HepG2 (cell line): ENCODE measurements at regions not wholly inside any gene's neighbourhood (a gene's known extent, or its start where the extent isn't known, plus 50 kb on each side); places are given as distances from the start of the nearest gene placed in this dataset.

ENCODE experiments used
- ATAC-seq: fragments of 200-7000 bp; cut with Tn5 transposase; 3 replicates; pipeline ENCODE4 v1.9.1; 2020; ENCODE audit warnings: mild to moderate bottlenecking, moderate library complexity
- BruUV-seq: library from RNA; stranded (reverse); fragments of 400-500 nt; replicated peaks from 2 replicates; lab custom pipeline; 2021; lab: Mats Ljungman, UMichigan
- CTCF ChIA-PET: fragments of 300-600 bp; formaldehyde crosslinking; extraction: SDS; loops from one replicate; lab custom pipeline; 2021; ENCODE audit warnings: low total read pairs, inconsistent platforms, low intra/inter-chr PET ratio; lab: Yijun Ruan, JAX
- POLR2A ChIA-PET: fragments of 350-600 bp; sonication (Branson Sonifier 250); formaldehyde crosslinking; loops from one replicate; lab custom pipeline; 2020; ENCODE audit warnings: antibody characterized with exemption, inconsistent platforms; lab: Yijun Ruan, JAX
- DNase-seq: peaks from one replicate; pipeline ENCODE4 v3.0.0-alpha.2; 2015; ENCODE audit warnings: low spot score
- FAIRE-seq: peaks from 3 replicates; lab custom pipeline; 2011; peaks lifted over from hg19 to GRCh38; lab: Jason Lieb, UNC
- H2AFZ ChIP-seq: one replicate; pipeline ENCODE4 v1.6.1; 2011; ENCODE audit warnings: low read length, inconsistent platforms
- H3K27ac ChIP-seq: fragments of 300-600 bp; 3 replicates; pipeline ENCODE4 v1.8.0; 2011; ENCODE audit warnings: mixed run types, mild to moderate bottlenecking, mixed read lengths, low read length, inconsistent platforms; ENCODE audit not compliant: insufficient read depth; ENCODE audit errors: extremely low read length
- H3K27me3 ChIP-seq, 2 experiments: fragments of 200-600 bp in 1 of 2; 2 replicates in 1 of 2; 3 replicates in 1 of 2; pipeline versions ENCODE4 v1.6.0 to v1.8.0; 2011; ENCODE audit warnings: low read length in 2 of 2, mild to moderate bottlenecking in 2 of 2, moderate library complexity in 2 of 2, inconsistent platforms in 1 of 2; ENCODE audit not compliant: insufficient read depth in 2 of 2, control insufficient read depth in 1 of 2
- H3K36me3 ChIP-seq, 2 experiments: fragments of 200-600 bp in 1 of 2; replicated peaks in 1 of 2; 2 replicates in 1 of 2; 3 replicates in 1 of 2; pipeline versions ENCODE4 v1.5.1 to v1.8.0; 2011; ENCODE audit warnings: low read length in 2 of 2, inconsistent platforms in 1 of 2; ENCODE audit not compliant: insufficient read depth in 2 of 2, control insufficient read depth in 1 of 2
- H3K4me1 ChIP-seq: 2 replicates; pipeline ENCODE4 v1.5.1; 2012; ENCODE audit warnings: low read length, inconsistent platforms; ENCODE audit not compliant: insufficient read depth
- H3K4me2 ChIP-seq: 2 replicates; pipeline ENCODE4 v1.6.0; 2011; ENCODE audit warnings: low read depth, low read length, inconsistent platforms
- H3K4me3 ChIP-seq, 3 experiments: fragments of 200-600 bp in 1 of 3; sonication (generic), shearing (Covaris generic) in 1 of 3; replicated peaks in 1 of 3; 2 replicates each; pipeline ENCODE4 v1.5.1; 2011 to 2016; ENCODE audit warnings: low read length in 3 of 3, inconsistent platforms in 2 of 3, low read depth in 2 of 3, mild to moderate bottlenecking in 2 of 3, control low read depth in 1 of 3, mixed read lengths in 1 of 3; ENCODE audit not compliant: insufficient read depth in 1 of 3
- H3K79me2 ChIP-seq: one replicate; pipeline ENCODE4 v1.6.1; 2011; ENCODE audit warnings: low read length, inconsistent platforms; ENCODE audit not compliant: insufficient read depth
- H3K9ac ChIP-seq: 2 replicates; pipeline ENCODE4 v1.6.0; 2011; ENCODE audit warnings: mild to moderate bottlenecking, low read depth, low read length, inconsistent platforms; ENCODE audit not compliant: insufficient read depth
- H3K9me3 ChIP-seq: 2 replicates; pipeline ENCODE4 v1.5.1; 2012; ENCODE audit warnings: mild to moderate bottlenecking, low read length
- H4K20me1 ChIP-seq: 2 replicates; pipeline ENCODE4 v1.6.0; 2011; ENCODE audit warnings: inconsistent platforms, mild to moderate bottlenecking, low read length, moderate library complexity; ENCODE audit not compliant: insufficient read depth
- CBX2 ChIP-seq, 2 experiments: fragments of 200-600 bp in 1 of 2; sonication (generic); formaldehyde crosslinking in 1 of 2; IDR thresholded peaks; 2 replicates each; pipeline versions ENCODE4 v1.7.0 to v1.8.1; 2018 to 2022; ENCODE audit warnings: low read depth in 2 of 2, low read length in 1 of 2, mild to moderate bottlenecking in 1 of 2, missing genetic modification reagents in 1 of 2
- FOXK2 ChIP-seq: fragments of 450-650 bp; IDR thresholded peaks from 2 replicates; pipeline ENCODE4 v1.6.1; 2016
- GATA4 ChIP-seq: sonication (generic); IDR thresholded peaks from 2 replicates; pipeline ENCODE4 v1.6.1; 2016; ENCODE audit warnings: antibody characterized with exemption, low read depth, borderline replicate concordance
- NPAS2 ChIP-seq: sonication (generic); formaldehyde crosslinking; IDR thresholded peaks from 2 replicates; pipeline ENCODE4 v1.8.0; 2022; ENCODE audit warnings: mild to moderate bottlenecking, missing genetic modification reagents, borderline replicate concordance
- RBAK ChIP-seq: sonication (generic); formaldehyde crosslinking; IDR thresholded peaks from 2 replicates; pipeline ENCODE4 v1.5.1; 2020; ENCODE audit warnings: mild to moderate bottlenecking, missing genetic modification reagents
- SOX5 ChIP-seq: IDR thresholded peaks from 2 replicates; pipeline ENCODE4 v1.6.1; 2016; ENCODE audit warnings: borderline replicate concordance
- SPEN ChIP-seq: sonication (generic); formaldehyde crosslinking; IDR thresholded peaks from 2 replicates; pipeline ENCODE4 v1.5.1; 2020; ENCODE audit warnings: low read depth, mild to moderate bottlenecking, missing genetic modification reagents
- ZNF180 ChIP-seq: sonication (generic); formaldehyde crosslinking; IDR thresholded peaks from 2 replicates; pipeline ENCODE4 v1.4.0; 2020; ENCODE audit warnings: low read depth, missing genetic modification reagents, borderline replicate concordance
- WGBS: methylation state at CpG from one replicate; pipeline ENCODE4 v1.1.6; 2017; ENCODE audit warnings: low lambda C conversion rate; 5-methylcytosine and 5-hydroxymethylcytosine counted together
- in situ Hi-C: cut with HindIII; loops from 2 replicates; pipeline ENCODE4 v1.10.0; 2017; ENCODE audit warnings: low pct_unique_long_range_greater_than_20kb; ENCODE audit not compliant: extremely low pct_ligation_motif_present
- intact Hi-C: fragments of 100-400 bp; cut with micrococcal nuclease; formaldehyde crosslinking; loops from one replicate; pipeline ENCODE4 v1.10.0; 2022; ENCODE audit not compliant: unreplicated experiment
- TF ChIP-seq, protein P1 (sequence below): sonication (generic); formaldehyde crosslinking; IDR thresholded peaks from 2 replicates; pipeline ENCODE4 v1.8.0; 2022; ENCODE audit warnings: missing genetic modification reagents, mild to moderate bottlenecking, inconsistent platforms, borderline replicate concordance
- TF ChIP-seq, protein P2 (sequence below): sonication (generic); formaldehyde crosslinking; IDR thresholded peaks from 2 replicates; pipeline ENCODE4 v1.8.1; 2023; ENCODE audit warnings: missing genetic modification reagents, mild to moderate bottlenecking, borderline replicate concordance
- TF ChIP-seq, protein P3 (sequence below): sonication (generic); formaldehyde crosslinking; IDR thresholded peaks from 2 replicates; pipeline ENCODE4 v1.4.0; 2020; ENCODE audit warnings: mild to moderate bottlenecking, low read depth, missing genetic modification reagents

DNA sequence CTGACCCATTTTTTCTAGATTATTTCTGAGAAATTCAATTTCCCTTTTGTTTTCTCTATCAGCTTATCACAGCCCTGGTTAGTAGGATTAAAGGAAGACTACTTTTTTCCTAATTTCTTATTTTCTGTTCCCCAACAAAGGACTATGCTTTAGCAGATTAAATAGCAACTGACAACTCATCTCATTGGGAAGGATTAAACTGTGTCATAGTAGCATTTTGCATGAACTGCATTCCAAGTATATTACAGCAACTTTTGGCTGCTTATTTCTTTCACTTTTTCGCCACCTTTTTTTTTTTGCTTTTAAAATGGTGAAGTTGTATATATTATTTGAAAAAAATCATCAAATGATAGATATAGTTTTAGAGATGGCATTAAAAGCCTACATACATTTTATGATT lies 570.3 kb downstream of the FBXO15 start:
- WGBS, result 3% methylated on average over 1 of the region's 1 CpG

More for the DNA sequence above, 570.3 kb downstream of the FBXO15 start:
- ChIA-PET POLR2A (no interaction called here), CTCF (no interaction called here)
- intact Hi-C loops, result no loop called here
- no peak for DNase-seq
- no peak overlapping the region for H3K4me2 ChIP-seq
- no peak overlapping the region for H3K9ac ChIP-seq
- no peak for TF ChIP-seq ZNF180 (CRISPR knock-in tag)
- TF ChIP-seq, protein P1, sequence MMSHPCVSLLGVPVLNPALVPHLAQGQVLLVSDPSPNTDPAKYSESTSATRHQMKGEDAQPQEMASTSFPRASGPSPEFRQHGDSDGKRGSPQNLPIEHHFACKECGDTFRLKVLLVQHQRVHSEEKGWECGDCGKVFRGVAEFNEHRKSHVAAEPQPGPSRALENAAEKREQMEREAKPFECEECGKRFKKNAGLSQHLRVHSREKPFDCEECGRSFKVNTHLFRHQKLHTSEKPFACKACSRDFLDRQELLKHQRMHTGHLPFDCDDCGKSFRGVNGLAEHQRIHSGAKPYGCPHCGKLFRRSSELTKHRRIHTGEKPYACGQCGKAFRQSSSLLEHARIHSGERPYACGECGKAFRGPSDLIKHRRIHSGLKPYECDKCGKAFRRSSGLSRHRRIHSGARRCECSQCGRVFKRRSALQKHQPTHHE (CRISPR knock-in tag), result no peak
- TF ChIP-seq SPEN (CRISPR knock-in tag), result no peak
- TF ChIP-seq RBAK (CRISPR knock-in tag), result no peak
- TF ChIP-seq SOX5 (CRISPR knock-in tag), result no peak
- TF ChIP-seq, protein P2, sequence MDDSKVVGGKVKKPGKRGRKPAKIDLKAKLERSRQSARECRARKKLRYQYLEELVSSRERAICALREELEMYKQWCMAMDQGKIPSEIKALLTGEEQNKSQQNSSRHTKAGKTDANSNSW (CRISPR knock-in tag), result no peak
- TF ChIP-seq FOXK2, result no peak
- TF ChIP-seq GATA4, result no peak
- TF ChIP-seq, protein P3, sequence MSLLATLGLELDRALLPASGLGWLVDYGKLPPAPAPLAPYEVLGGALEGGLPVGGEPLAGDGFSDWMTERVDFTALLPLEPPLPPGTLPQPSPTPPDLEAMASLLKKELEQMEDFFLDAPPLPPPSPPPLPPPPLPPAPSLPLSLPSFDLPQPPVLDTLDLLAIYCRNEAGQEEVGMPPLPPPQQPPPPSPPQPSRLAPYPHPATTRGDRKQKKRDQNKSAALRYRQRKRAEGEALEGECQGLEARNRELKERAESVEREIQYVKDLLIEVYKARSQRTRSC (CRISPR knock-in tag), result no peak
- TF ChIP-seq CBX2 (IDR thresholded peaks at IDR 0.05; ENCODE audit: low read depth, low read length), result no peak
- no peak for TF ChIP-seq CBX2 (CRISPR knock-in tag; IDR thresholded peaks at IDR 0.05; ENCODE audit: low read depth)
- TF ChIP-seq NPAS2 (CRISPR knock-in tag), result no peak
- BruUV-seq, result no TSS peak
- H3K79me2 ChIP-seq, result no peaks in the 10 kb centered on the region
- no peak for FAIRE-seq
- no peak overlapping the region for H3K4me3 ChIP-seq
- H4K20me1 ChIP-seq, result no peaks in the 10 kb centered on the region
- no peak overlapping the region for H3K27ac ChIP-seq
- no peaks in the 10 kb centered on the region for H3K36me3 ChIP-seq
- no peak overlapping the region for H2AFZ ChIP-seq
- no peaks in the 10 kb centered on the region for H3K9me3 ChIP-seq
- in situ Hi-C loops, result no loop called here
- no peak for ATAC-seq
- H3K4me1 ChIP-seq, result no peaks in the 10 kb centered on the region
- no peaks in the 10 kb centered on the region for H3K27me3 ChIP-seq
